ENCODE measurements at regions not wholly inside any gene's neighbourhood (a gene's known extent, or its start where the extent isn't known, plus 50 kb on each side); places are given as distances from the start of the nearest gene placed in this dataset.
"Not testable (repeated sequence)": the region's sequence is repeated elsewhere in the genome, so short reads cannot be mapped to it uniquely, and the experiment has no call there.

GRCh38 chr15:92733090-92733933 lies 77.7 kb upstream of the FAM174B start:
- Histone ChIP-seq H3K9me3 (no peaks in the 10 kb centered on the region), H3K27me3 (no peaks in the 10 kb centered on the region), H3K4me3 (peak overlapping the region in 3 of 4 donors; percentile 25 to 49 (median 47)), H3K27ac (peak overlapping the region in 1 of 4 donors; percentile 70), H3K4me1 (no peaks in the 10 kb centered on the region), H3K36me3 (no peaks in the 10 kb centered on the region)
- intact Hi-C loops (cut with DNase I; ENCODE audit: low total_unique reads), result loop anchor here (5.0 kb wide), 1 partner anchor 394 kb away; no protein-coding TSS in a partner anchor
- ATAC-seq, result no peak
- TF ChIP-seq POLR2A (IDR thresholded peaks at IDR 0.05) (no peak), CTCF (IDR thresholded peaks at IDR 0.05 in 4 of 5, conservative IDR thresholded peaks at IDR 0.05 in 1 of 5) (no peak)
- in situ Hi-C loops (cut with MboI; ENCODE audit: low sequenced_read_pairs in 4 of 4), result no loop called here
- no peak for DNase-seq

DNA sequence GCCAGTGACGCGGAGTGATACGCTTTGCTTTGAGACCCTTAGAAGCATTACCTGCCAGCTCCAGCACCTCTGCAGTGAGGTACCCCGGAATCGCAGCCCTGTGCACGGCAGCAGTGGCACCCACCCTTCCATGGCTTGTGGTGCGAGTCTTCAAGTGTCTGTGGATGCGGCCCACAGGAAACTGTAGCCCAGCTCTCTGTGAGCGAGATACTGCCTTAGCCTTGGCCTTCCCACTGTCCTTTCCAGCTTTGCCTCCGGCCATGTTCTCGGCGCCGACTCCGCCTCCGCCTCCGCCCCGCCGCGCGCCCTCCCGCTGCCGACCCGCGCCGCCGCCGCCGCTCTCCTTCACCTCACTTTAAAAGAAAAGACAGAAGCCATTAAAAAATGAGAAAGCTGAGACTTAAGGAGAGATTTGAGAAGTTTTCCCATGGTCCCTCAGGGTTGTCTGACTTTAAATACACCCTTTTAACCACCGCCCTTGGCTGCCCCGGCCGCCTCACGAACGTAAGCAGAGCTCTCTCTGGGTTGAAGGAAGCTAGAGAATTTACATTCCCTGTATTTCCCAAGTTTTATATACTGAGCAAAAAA lies 78.5 kb upstream of the FAM174B start:
- no peak for DNase-seq
- in situ Hi-C loops (cut with MboI; ENCODE audit: low sequenced_read_pairs in 4 of 4), result no loop called here
- ATAC-seq, result peak; percentile 58 to 79
- no peaks in the 10 kb centered on the region for H3K27me3 ChIP-seq
- TF ChIP-seq POLR2A (IDR thresholded peaks at IDR 0.05), result no peak
- TF ChIP-seq CTCF (IDR thresholded peaks at IDR 0.05 in 4 of 5, conservative IDR thresholded peaks at IDR 0.05 in 1 of 5), result no peak
- intact Hi-C loops (cut with DNase I; ENCODE audit: low total_unique reads), result loop anchor here (5.0 kb wide), 1 partner anchor 393 kb away; no protein-coding TSS in a partner anchor
- no peaks in the 10 kb centered on the region for H3K4me1 ChIP-seq
- H3K36me3 ChIP-seq, result no peaks in the 10 kb centered on the region
- no peaks in the 10 kb centered on the region for H3K9me3 ChIP-seq
- peak overlapping the region; percentile 25 to 49 (median 36) for H3K4me3 ChIP-seq
- peak overlapping the region in 2 of 4 donors; percentile 68 to 70 for H3K27ac ChIP-seq

DNA sequence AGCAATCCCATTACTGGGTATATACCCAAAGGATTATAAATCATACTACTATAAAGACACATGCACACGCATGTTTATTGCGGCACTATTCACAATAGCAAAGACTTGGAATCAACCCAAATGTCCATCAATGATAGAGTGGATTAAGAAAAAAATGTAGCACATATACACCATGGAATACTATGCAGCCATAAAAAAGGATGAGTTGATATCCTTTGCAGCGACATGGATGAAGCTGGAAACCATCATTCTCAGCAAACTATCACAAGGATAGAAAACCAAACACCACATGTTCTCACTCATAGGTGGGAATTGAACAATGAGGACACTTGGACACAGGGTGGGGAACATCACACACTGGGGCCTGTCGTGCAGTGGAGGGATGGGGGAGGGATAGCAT lies 83.7 kb upstream of the FAM174B start:
- DNase-seq; intact Hi-C loops (cut with DNase I; ENCODE audit: low total_unique reads); H3K4me3 ChIP-seq; H3K27ac ChIP-seq; in situ Hi-C loops (cut with MboI; ENCODE audit: low sequenced_read_pairs in 4 of 4); H3K27me3 ChIP-seq; H3K36me3 ChIP-seq; H3K9me3 ChIP-seq; H3K4me1 ChIP-seq; ATAC-seq: not testable (repeated sequence)

DNA sequence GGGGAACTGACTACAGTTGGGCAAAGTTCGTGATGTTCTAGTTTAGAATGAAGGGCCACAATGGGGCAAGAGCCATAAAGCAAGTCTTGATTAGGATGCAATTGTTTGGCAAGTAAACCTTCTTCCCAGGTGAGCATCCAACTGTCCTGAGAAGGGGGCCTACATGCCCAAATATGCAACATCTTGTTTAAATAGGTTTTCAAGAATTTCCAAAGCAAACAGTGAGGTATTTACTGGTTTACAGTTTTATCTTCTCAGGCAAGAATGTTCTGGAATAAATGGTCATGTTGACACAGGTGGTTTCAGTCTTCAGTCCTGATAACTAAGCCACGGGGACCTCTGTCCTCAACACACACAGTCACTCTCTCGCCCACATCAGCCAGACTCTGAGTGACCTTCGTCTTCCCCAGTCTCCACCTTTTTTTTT lies 90.3 kb upstream of the FAM174B start:
- H3K4me1 ChIP-seq, result no peaks in the 10 kb centered on the region
- no peak for DNase-seq
- H3K36me3 ChIP-seq, result no peaks in the 10 kb centered on the region
- no peak overlapping the region for H3K27ac ChIP-seq
- no peaks in the 10 kb centered on the region for H3K9me3 ChIP-seq
- ATAC-seq, result no peak
- no peak overlapping the region for H3K4me3 ChIP-seq
- H3K27me3 ChIP-seq, result no peaks in the 10 kb centered on the region
- in situ Hi-C loops (cut with MboI; ENCODE audit: low sequenced_read_pairs in 4 of 4) (no loop called here), intact Hi-C loops (cut with DNase I; ENCODE audit: low total_unique reads) (no loop called here)
- TF ChIP-seq POLR2A (IDR thresholded peaks at IDR 0.05) (no peak), CTCF (IDR thresholded peaks at IDR 0.05 in 4 of 5, conservative IDR thresholded peaks at IDR 0.05 in 1 of 5) (no peak)

DNA sequence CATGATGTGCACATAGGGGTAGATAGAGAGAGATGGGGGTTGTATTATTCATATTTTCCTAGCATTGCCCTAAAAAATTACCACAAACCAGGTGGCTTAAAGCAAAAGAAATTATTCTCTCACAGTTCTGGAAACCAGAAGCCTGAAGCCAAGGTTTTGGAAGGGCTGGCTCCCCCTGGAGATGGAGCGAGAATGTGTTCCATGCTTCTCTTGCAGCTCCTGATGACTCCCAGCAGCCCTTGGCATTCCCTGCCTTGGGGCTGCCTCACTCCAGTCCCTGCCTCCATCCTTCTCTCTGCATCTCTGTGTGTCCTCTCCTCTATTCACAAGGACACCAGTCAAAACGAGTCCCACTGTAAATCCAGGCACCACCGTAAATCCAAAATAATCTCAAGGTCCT lies 91.5 kb upstream of the FAM174B start:
- in situ Hi-C loops (cut with MboI; ENCODE audit: low sequenced_read_pairs in 4 of 4) (no loop called here), intact Hi-C loops (cut with DNase I; ENCODE audit: low total_unique reads) (no loop called here)
- Histone ChIP-seq H3K27ac (no peak overlapping the region), H3K4me1 (no peaks in the 10 kb centered on the region), H3K27me3 (no peaks in the 10 kb centered on the region), H3K4me3 (no peak overlapping the region), H3K36me3 (no peaks in the 10 kb centered on the region), H3K9me3 (no peaks in the 10 kb centered on the region)
- TF ChIP-seq POLR2A (IDR thresholded peaks at IDR 0.05), result no peak
- DNase-seq (no peak), ATAC-seq (no peak)

Measured in gastrocnemius medialis (tissue), 4 donors.